GDM1 (cell line): ENCODE measurements at regions not wholly inside any gene's neighbourhood (a gene's known extent, or its start where the extent isn't known, plus 50 kb on each side); places are given as distances from the start of the nearest gene placed in this dataset.
"Not testable (repeated sequence)": the region's sequence is repeated elsewhere in the genome, so short reads cannot be mapped to it uniquely, and the experiment has no call there.

Source experiments
- DNase-seq: peaks from one replicate; lab custom pipeline; 2025; lab: John Stamatoyannopoulos, UW

- no peak for DNase-seq
These were observed 139.6 kb upstream of the ITGA6 start for GRCh38 chr2:172287605-172288315.

- no peak for DNase-seq
These were observed 138.8 kb upstream of the ITGA6 start for GRCh38 chr2:172288603-172289002.

- DNase-seq = no peak
These were observed 133.4 kb upstream of the ITGA6 start for GRCh38 chr2:172293952-172294351.

GRCh38 chr2:172294983-172295382 lies 132.4 kb upstream of the ITGA6 start:
- no peak for DNase-seq

- DNase-seq = no peak
These were observed 131.7 kb upstream of the ITGA6 start for GRCh38 chr2:172295677-172296076.

GRCh38 chr2:172296267-172297046 lies 130.9 kb upstream of the ITGA6 start:
- no peak for DNase-seq

- no peak for DNase-seq
These were observed 129.9 kb upstream of the ITGA6 start for GRCh38 chr2:172297531-172297930.

GRCh38 chr2:172297950-172298349 lies 129.4 kb upstream of the ITGA6 start:
- DNase-seq = no peak

GRCh38 chr2:172299741-172300140 lies 127.6 kb upstream of the ITGA6 start:
- no peak for DNase-seq

- no peak for DNase-seq
These were observed 126.5 kb upstream of the ITGA6 start for GRCh38 chr2:172300851-172301250.

GRCh38 chr2:172305066-172305465 lies 122.3 kb upstream of the ITGA6 start:
- no peak for DNase-seq

GRCh38 chr2:172307800-172308199 lies 119.6 kb upstream of the ITGA6 start:
- peak; percentile 78 for DNase-seq

GRCh38 chr2:172308253-172308935 lies 119.0 kb upstream of the ITGA6 start:
- DNase-seq = no peak

- DNase-seq = no peak
These were observed 115.5 kb upstream of the ITGA6 start for GRCh38 chr2:172311921-172312345.

- DNase-seq = no peak
These were observed 113.6 kb upstream of the ITGA6 start for GRCh38 chr2:172313715-172314341.

- DNase-seq = not testable (repeated sequence)
These were observed 112.3 kb upstream of the ITGA6 start for GRCh38 chr2:172315070-172315469.

- no peak for DNase-seq
These were observed 105.3 kb upstream of the ITGA6 start for GRCh38 chr2:172322049-172322448.

- DNase-seq = no peak
These were observed 104.1 kb upstream of the ITGA6 start for GRCh38 chr2:172323256-172323655.

- no peak for DNase-seq
These were observed 103.4 kb upstream of the ITGA6 start for GRCh38 chr2:172323861-172324597.

- no peak for DNase-seq
These were observed 101.2 kb upstream of the ITGA6 start for GRCh38 chr2:172326211-172326509.

- DNase-seq = no peak
These were observed 99.1 kb upstream of the ITGA6 start for GRCh38 chr2:172328103-172328841.
